SU-DHL-6 (cell line): ENCODE measurements at regions not wholly inside any gene's neighbourhood (a gene's known extent, or its start where the extent isn't known, plus 50 kb on each side); places are given as distances from the start of the nearest gene placed in this dataset.

Experiments used
- CTCF ChIP-seq: fragments of 200-600 bp; sonication (generic); IDR thresholded peaks from one replicate; pipeline ENCODE4 v1.5.1; 2017; ENCODE audit warnings: antibody characterized with exemption, mild to moderate bottlenecking, low read length, moderate library complexity; ENCODE audit not compliant: insufficient read depth, poor library complexity, severe bottlenecking
- EZH2phosphoT487 ChIP-seq: fragments of 200-600 bp; sonication (generic), shearing (Covaris generic); conservative IDR thresholded peaks from 2 replicates; pipeline ENCODE4 v1.6.1; 2018; ENCODE audit warnings: mild to moderate bottlenecking, antibody characterized with exemption, low read length, moderate library complexity, mixed read lengths

DNA sequence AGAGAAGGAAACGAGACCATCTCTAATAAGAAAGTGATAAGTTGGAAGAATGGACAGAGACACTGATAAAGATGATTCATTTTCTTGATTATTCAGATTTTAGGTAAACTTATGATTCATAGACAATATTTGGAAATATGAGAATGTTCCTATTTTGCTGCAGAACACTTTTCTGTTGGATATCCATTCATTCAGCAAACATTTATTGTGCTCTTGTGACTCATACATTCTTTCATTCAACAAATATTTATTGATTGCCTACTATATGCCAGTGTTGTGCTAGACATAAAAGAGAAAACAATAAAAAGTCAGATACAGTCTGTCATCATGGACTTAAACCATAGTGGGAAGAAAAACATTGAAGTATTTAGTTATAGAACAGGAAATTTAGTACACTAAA lies 1232.0 kb downstream of the STIM2 start:
- no peak for TF ChIP-seq CTCF
- no peak for TF ChIP-seq EZH2phosphoT487
